ENCODE measurements at regions not wholly inside any gene's neighbourhood (a gene's known extent, or its start where the extent isn't known, plus 50 kb on each side); places are given as distances from the start of the nearest gene placed in this dataset.
"Not testable (repeated sequence)": the region's sequence is repeated elsewhere in the genome, so short reads cannot be mapped to it uniquely, and the experiment has no call there.

GRCh38 chr19:30102666-30103065 lies 160.6 kb downstream of the URI1 start:
- no peak for DNase-seq (ENCODE audit: low read depth in 2 of 2)

GRCh38 chr19:30103981-30104380 lies 161.9 kb downstream of the URI1 start:
- DNase-seq (ENCODE audit: low read depth in 2 of 2): no peak

DNA sequence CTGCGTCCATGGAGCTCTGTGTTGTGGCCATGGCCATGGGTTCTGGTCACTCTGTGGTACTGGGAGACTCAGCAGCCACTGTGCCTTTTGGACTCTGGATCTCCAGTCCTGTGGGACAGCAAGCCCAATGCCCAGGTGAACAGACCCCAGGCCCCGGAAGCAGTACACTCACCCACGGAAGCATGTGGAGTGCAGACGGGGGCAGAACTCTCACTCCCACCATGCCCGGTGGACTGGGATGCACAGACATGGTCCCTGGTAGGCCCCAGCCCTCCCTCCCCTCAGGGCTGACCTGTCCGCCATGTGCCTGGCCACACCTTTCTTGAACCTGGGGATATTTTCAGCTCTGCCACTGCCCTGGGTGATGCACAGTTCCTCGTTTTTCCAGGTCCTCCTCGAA lies 163.3 kb downstream of the URI1 start:
- DNase-seq (ENCODE audit: low read depth in 2 of 2): no peak

DNA sequence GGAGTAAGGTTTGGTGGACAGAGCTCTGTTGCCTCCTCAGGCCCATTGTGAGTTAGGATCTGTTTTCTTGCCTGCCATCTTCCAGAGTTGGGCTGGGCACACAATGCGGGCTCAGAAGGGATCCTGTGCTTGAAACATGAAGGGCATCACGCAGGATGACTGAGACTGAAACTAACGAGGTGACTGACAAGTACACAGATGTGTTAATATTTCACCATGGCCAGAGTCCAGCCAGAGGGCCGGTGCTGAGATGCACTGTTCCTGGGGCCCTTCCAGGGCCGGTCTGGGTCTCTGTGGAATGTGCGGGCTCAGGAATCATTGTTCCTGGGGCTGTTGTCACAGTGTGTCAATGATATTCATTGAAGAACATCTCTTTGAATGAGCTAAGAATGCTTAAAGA lies 163.7 kb downstream of the URI1 start:
- DNase-seq (ENCODE audit: low read depth in 2 of 2): no peak

DNA sequence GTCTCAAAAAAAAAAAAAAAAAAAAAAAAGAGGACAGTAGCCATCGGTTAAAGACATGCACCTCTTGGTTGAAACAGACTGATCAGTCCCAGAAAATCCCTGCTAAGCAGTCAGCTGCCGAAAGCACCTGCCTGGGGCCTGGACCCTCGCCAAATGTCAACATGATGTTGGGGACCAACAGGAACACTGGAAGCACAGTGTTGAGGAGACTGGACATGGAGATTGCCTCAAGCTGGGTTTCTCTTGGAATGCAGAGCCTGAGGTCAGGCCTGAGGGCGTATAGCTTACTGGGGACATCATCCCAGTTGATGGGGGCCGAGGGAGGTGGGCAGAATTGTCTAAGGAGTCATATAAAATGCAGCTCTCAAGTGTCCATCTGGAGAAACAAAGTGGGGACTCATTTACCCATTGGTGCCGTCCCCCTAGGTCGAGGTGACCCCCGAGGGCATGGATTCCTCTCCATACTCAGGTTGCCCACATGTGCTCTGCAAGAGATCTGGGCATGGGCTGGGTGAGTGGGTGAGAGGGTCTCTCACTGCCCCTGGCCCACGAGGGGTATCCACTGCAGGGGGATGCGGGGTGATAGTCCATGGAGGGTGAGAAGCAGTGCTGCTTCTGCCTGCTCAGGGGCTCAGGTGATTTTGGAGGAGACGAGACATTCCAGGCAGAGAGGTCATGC lies 164.5 kb downstream of the URI1 start:
- DNase-seq (ENCODE audit: low read depth in 2 of 2): no peak

DNA sequence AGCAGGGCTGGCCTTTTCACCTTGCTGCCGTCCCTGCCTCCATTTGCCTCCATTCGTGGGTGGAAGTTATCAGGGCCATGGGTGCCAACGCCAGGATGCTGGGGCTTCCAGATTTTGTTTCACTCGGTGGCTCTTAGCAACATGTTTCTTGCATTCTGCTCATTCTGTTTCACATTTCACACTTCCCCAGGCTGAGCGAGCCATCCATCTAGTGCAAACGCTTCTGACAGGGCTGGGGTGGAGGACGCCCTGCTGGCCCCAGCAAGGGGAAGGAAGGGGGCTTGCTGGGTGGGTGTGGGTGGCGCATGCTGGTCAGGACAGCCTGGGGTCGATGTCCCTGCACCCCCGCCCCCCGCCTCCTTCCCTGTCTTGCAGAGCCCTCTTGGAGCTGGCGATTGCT lies 165.2 kb downstream of the URI1 start:
- no peak for DNase-seq (ENCODE audit: low read depth in 2 of 2)

DNA sequence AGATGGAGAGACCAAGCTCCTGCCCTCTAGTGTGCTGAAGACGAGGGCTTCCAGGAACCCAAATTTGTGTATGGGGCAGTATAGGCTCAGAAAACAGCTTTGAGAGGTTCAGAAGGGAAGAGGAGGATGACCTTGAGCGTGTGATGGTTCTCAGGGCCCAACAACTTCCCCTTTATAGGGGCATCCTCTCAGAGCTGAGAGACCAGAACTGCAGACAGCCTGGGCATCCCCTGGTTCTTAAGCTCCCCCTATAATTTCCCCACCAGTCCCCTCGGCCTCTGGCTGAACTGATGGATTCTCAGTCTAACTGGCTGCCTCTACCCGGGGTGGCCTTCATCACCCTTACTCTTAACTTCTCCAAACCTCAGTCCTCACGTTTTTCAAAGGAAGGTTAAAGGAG lies 167.5 kb downstream of the URI1 start:
- no peak for DNase-seq (ENCODE audit: low read depth in 2 of 2)

DNA sequence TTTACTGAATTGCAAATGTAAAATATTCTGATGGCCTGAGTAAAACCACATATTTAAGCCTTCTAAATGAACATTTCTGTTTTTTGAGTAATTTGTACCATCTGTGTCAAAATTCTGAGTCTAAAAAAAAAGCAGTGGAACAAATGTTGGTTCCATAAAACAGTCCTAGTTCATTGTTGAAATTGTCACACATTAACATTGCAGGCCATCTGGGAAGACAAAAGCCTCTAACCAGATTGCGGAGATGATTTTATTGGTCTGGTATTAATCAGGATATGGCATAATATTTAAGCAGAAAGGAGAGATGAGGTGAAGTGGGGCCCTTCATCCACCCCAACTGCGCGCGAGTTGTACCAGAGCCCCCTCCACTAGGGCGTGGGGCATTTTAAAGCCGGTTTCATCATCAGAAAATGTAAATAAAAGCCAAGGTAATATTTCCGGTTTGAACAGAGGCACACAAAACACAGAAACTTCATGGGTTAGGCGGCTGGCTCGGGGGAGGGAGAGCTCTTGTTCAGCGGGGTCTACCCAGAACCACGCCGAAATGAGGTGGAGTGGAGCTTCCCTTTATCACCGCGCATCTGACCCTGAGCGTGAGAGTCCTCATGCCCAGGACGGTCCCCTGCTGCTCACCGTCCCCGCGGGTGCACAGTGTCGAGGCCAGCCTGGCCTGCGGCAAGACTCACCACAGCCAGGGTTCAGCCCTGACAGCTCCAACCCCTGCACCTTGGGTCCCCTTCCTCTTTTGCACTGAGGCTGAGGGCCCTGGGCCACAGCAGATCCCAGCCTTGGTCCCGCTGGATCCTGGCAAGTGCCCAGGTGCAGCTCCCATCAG lies 169.2 kb downstream of the URI1 start:
- DNase-seq (ENCODE audit: low read depth in 2 of 2): no peak

- DNase-seq (ENCODE audit: low read depth in 2 of 2): no peak
Measured at GRCh38 chr19:30112171-30112570, 170.1 kb downstream of the URI1 start.

- DNase-seq (ENCODE audit: low read depth in 2 of 2): no peak
Measured at GRCh38 chr19:30112666-30113065, 170.6 kb downstream of the URI1 start.

DNA sequence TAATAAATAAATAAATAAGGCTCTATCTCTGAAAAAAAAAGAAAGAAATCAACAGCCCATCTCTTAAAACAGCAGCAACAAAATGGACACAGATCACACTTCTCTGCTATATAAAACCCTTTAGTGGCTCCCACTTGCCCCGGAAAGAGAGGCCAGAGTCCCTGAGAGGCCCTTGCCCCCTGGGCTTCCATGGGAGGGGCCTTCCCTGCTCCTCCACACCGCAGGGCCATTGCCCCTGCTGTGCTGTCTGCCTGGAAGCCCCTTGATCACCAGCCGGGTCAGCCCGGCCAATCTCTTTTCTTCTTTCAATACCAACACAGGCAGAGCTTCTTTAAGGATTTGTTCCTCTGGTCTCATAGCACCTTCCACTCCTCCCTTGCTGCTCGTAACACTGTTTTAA lies 171.1 kb downstream of the URI1 start:
- DNase-seq (ENCODE audit: low read depth in 2 of 2): no peak

- DNase-seq (ENCODE audit: low read depth in 2 of 2): not testable (repeated sequence)
Measured at GRCh38 chr19:30114095-30114494, 172.1 kb downstream of the URI1 start.

DNA sequence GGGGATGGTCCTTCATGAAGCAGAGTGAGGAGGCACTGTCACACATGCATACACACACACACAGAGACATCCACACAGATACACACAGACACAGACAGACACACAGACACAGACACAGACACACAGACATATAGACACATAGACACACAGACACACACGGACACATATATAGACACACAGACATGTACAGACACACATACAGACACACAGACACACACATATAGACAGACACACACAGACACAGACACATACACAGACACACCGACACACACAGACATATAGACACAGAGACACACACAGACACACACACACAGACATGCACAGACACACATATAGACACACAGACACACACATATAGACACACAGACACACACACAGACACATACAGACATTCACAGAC lies 173.9 kb downstream of the URI1 start:
- no peak for DNase-seq (ENCODE audit: low read depth in 2 of 2)

DNA sequence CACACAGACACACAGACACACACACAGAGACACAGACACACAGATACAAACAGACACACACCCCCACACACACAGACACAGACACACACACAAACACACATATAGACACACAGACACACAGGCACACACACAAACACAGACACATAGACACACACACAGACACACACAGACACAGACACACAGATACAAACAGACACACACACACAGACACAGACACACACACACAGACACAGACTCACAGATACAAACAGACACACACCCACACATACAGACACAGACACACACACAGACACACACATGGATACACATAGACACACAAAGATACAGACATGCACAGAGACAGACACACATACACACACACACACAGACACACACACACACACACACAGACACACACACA lies 174.5 kb downstream of the URI1 start:
- DNase-seq (ENCODE audit: low read depth in 2 of 2): no peak

- DNase-seq (ENCODE audit: low read depth in 2 of 2): no peak
Measured at GRCh38 chr19:30116984-30117555, 175.0 kb downstream of the URI1 start.

- no peak for DNase-seq (ENCODE audit: low read depth in 2 of 2)
Measured at GRCh38 chr19:30117636-30118145, 175.7 kb downstream of the URI1 start.

DNA sequence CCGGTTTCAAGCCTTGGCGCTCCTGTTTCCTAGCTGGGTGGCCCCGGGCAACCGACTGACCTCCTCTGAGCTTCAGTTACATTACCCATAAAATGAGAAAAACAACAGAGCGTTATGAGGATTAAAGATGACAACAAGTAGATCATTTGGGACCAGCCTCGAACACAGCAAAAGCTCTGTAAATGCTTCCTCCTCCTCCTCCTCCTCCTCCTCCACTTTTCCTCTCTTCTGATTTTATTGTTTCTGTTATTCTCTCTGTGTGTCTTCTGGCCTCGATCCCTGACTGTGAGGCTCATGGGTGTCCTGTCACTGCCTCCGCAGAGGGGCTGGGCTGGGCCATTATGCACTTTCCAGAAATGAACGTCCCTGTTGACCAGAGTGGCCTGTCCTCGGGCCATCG lies 176.2 kb downstream of the URI1 start:
- DNase-seq (ENCODE audit: low read depth in 2 of 2): no peak

- no peak for DNase-seq (ENCODE audit: low read depth in 2 of 2)
Measured at GRCh38 chr19:30118760-30119159, 176.7 kb downstream of the URI1 start.

DNA sequence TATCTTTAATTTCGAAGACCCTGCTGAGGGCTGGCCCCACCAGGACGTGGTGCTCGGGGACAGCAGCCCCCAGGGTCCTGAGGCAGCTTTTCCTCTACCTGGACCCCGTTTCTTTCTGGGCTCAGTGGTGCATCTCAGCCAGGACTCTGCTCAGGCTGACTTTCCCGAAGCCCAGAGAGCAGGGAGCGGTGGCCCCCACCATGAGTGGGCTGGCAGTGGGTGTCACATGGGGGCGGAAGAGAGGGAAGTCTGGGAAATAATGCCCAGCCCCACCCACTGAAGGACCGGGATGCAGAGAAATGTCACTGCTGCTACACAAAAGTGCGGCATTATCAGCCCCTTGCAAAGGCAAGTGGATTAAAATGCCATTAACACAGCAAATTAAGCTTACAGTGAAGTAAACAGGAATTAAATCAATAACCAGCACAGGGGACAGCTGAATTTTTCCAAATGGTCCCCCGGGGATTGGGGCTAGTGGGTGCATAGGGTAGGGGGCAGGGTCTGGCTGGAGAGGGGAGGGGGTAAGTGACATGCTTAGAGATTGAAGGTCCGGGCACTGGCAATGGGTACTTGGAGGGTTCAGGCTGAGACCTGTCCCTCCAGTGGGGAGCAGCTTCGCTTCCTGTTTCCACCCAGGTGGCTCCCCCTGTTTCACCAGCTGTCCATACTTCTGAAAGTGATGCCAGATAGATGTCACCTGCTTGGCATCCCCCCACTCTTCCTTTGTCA lies 177.3 kb downstream of the URI1 start:
- no peak for DNase-seq (ENCODE audit: low read depth in 2 of 2)

GRCh38 chr19:30120860-30121484 lies 178.9 kb downstream of the URI1 start:
- no peak for DNase-seq (ENCODE audit: low read depth in 2 of 2)

- no peak for DNase-seq (ENCODE audit: low read depth in 2 of 2)
Measured at GRCh38 chr19:30122431-30122830, 180.4 kb downstream of the URI1 start.

DNA sequence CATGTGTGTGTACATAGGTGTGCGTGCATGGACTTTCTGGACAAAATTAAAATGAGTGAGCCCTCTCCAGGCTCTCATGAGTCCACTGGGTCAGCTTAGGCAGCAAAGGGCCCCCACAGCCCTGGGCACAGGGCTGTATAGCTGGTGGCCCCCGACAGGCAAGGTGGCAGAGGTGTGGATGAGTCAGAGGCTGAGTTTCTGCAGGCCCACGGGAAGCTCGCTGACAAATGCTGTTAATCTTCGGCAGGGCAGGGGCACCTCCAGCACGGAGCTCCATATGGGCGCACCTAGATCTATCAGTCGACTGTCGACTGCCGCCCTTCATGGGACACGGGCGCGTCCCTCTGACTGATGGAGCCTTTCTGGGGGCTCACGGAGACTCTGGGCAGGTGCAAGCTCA lies 181.1 kb downstream of the URI1 start:
- DNase-seq (ENCODE audit: low read depth in 2 of 2): no peak

All from fibroblast of skin of left biceps (primary cell).